GM10266 (cell line): ENCODE measurements at regions not wholly inside any gene's neighbourhood (a gene's known extent, or its start where the extent isn't known, plus 50 kb on each side); places are given as distances from the start of the nearest gene placed in this dataset.

Experiments used
- DNase-seq: peaks from one replicate; pipeline ENCODE4 v3.0.0; 2012; ENCODE audit errors: extremely low spot score
- TF ChIP-seq, protein P1 (sequence below): IDR thresholded peaks from 2 replicates; pipeline ENCODE4 v1.5.1; 2012; ENCODE audit warnings: mild to moderate bottlenecking, low read depth; ENCODE audit not compliant: control insufficient read depth, insufficient read depth; ENCODE audit errors: missing control alignments

DNA sequence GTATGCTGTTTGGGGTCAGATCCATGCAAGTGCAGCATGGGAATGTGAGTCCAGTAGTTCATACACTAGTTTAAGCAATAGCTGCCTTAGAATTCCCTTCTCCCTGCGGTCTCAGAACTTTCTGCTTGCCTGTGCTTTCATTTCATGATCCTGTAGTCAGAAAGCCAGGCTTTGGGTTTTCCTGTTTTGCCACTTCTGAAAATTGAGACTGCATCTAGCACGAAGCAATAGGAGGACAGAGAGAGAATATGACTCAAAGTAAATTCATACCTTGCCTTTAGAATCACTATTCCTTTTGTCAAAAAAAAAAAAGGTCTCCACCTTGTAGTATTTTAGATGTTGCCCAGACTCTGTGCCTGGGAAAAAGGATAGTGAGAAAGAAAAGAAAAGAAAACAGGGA is 161.2 kb upstream of the SNX7 start:
- no peak for DNase-seq

DNA sequence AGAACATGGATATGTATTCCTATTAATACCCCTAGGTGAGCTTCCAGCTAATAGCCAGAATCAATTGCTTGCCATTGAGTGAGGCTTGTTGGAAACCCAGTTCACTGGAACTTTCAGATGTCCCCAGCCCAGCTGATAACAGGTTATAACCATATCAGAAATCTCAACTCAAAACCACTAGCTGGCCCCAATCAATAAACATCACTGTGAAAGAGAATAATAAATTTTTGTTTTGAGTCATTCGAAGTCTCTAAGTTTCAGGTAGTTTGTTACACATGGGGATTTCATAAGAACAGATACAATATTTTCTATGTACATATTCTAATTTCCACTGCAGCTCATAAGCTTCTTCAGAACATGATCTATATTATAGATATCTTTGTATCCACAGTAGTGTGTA is 162.9 kb upstream of the SNX7 start:
- TF ChIP-seq, protein P1, sequence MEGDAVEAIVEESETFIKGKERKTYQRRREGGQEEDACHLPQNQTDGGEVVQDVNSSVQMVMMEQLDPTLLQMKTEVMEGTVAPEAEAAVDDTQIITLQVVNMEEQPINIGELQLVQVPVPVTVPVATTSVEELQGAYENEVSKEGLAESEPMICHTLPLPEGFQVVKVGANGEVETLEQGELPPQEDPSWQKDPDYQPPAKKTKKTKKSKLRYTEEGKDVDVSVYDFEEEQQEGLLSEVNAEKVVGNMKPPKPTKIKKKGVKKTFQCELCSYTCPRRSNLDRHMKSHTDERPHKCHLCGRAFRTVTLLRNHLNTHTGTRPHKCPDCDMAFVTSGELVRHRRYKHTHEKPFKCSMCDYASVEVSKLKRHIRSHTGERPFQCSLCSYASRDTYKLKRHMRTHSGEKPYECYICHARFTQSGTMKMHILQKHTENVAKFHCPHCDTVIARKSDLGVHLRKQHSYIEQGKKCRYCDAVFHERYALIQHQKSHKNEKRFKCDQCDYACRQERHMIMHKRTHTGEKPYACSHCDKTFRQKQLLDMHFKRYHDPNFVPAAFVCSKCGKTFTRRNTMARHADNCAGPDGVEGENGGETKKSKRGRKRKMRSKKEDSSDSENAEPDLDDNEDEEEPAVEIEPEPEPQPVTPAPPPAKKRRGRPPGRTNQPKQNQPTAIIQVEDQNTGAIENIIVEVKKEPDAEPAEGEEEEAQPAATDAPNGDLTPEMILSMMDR, result no peak
- DNase-seq, result no peak

More for the DNA sequence above, 161.2 kb upstream of the SNX7 start:
- TF ChIP-seq, protein P1, result no peak

GRCh38 chr1:98497497-98497896 is 164.0 kb upstream of the SNX7 start:
- no peak for DNase-seq

GRCh38 chr1:98496256-98496995 is 165.1 kb upstream of the SNX7 start:
- TF ChIP-seq, protein P1, result no peak
- DNase-seq, result no peak

More at GRCh38 chr1:98497497-98497896, 164.0 kb upstream of the SNX7 start:
- TF ChIP-seq, protein P1, result no peak

GRCh38 chr1:98493469-98493868 is 168.1 kb upstream of the SNX7 start:
- no peak for DNase-seq
- TF ChIP-seq, protein P1, result no peak

DNA sequence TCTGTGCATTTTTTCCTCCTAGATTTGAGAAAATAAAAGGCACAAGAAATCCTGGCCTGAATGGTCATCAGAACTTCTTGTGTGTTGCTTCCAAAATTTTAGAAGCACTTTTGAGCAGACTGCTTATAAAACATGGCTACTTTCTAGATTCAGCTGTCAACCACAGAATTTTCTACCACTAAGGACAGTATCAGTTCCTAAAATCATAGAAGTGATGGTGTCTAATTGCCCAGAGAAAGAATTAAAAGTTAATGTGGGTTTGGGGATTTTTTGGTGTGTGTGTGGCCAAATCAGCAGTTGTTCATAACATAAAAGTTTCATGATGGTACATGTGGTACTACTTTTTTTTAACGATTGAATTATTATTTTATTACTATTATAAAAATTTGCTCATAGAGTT is 171.4 kb upstream of the SNX7 start:
- TF ChIP-seq, protein P1, result no peak
- DNase-seq, result no peak

- TF ChIP-seq, protein P1, result no peak
- DNase-seq, result no peak
Measured at GRCh38 chr1:98487620-98488019, 173.9 kb upstream of the SNX7 start.
